ENCODE measurements at regions not wholly inside any gene's neighbourhood (a gene's known extent, or its start where the extent isn't known, plus 50 kb on each side); places are given as distances from the start of the nearest gene placed in this dataset.

GRCh38 chr13:73952648-73953047 is 181.6 kb downstream of the KLF12 start:
- Histone ChIP-seq H3K36me3 (ENCODE audit: control insufficient read depth, insufficient read depth, low read length) (no peaks in the 10 kb centered on the region), H2BK15ac (ENCODE audit: low read depth, low read length) (no peak overlapping the region), H3K9me3 (ENCODE audit: control insufficient read depth, insufficient read depth, low read length) (no peaks in the 10 kb centered on the region), H3K9me1 (ENCODE audit: insufficient read depth, low read length) (no peaks in the 10 kb centered on the region), H4K5ac (ENCODE audit: low read depth, low read length) (no peak overlapping the region), H3K23ac (ENCODE audit: low read depth, low read length) (no peak overlapping the region), H3K27ac (ENCODE audit: insufficient read depth, low read length) (no peak overlapping the region), H2AFZ (replicated peaks; ENCODE audit: low read length, poor library complexity) (no peak overlapping the region), H2BK120ac (ENCODE audit: low read depth, low read length) (no peak overlapping the region), H4K91ac (ENCODE audit: insufficient read depth, low read depth, low read length) (no peak overlapping the region), H4K20me1 (ENCODE audit: insufficient read depth, low read length) (peaks cover 7% of the 10 kb centered on the region; the same call in 1 of the 2 replicates), H3K18ac (ENCODE audit: low read depth, low read length) (no peak overlapping the region), H3K27me3 (ENCODE audit: control insufficient read depth, insufficient read depth, low read length) (no peaks in the 10 kb centered on the region), H3K9ac (ENCODE audit: low read depth, low read length) (no peak overlapping the region), H4K8ac (ENCODE audit: low read depth in 2 of 2, low read length in 2 of 2) (no peak overlapping the region), H2AK5ac (ENCODE audit: low read depth, low read length) (no peak overlapping the region), H3K56ac (ENCODE audit: extremely low read depth, insufficient read depth, low read length) (no peak overlapping the region), H3K4me2 (ENCODE audit: low read depth, low read length) (no peak overlapping the region), H3K14ac (replicated peaks; ENCODE audit: low read depth, low read length) (no peak overlapping the region), H3K4ac (ENCODE audit: low read depth, low read length) (no peak overlapping the region), H3K79me1 (ENCODE audit: low read depth in 1 of 2, low read length in 2 of 2) (peaks cover 18 to 56% of the 10 kb centered on the region in 2 experiments; a peak in 3 of 4 replicates), H3K4me3 (ENCODE audit: insufficient read depth, low read depth, low read length) (no peak overlapping the region), H2BK20ac (ENCODE audit: low read depth, low read length) (no peak overlapping the region), H2BK5ac (ENCODE audit: low read depth, low read length, poor library complexity, severe bottlenecking) (no peak overlapping the region), H3K4me1 (ENCODE audit: control insufficient read depth, insufficient read depth, low read length) (peaks cover 2% of the 10 kb centered on the region; the same call in 1 of the 2 replicates), H2AK9ac (replicated peaks; ENCODE audit: low read depth, low read length, poor library complexity) (no peak overlapping the region)
- no TSS peak for BruUV-seq (replicated peaks)
- DNase-seq: peak; percentile 86
- ChIA-PET POLR2A (ENCODE audit: unreplicated experiment) (no interaction called here), CTCF (no interaction called here)
- WGBS, 2 experiments (ENCODE audit: extremely low coverage in 2 of 2, insufficient read length in 1 of 2): no CpG with 5 or more reads among the region's 4 CpGs
- peak; percentile 70 for ATAC-seq (ENCODE audit: low read depth)
- in situ Hi-C loops (cut with MboI; ENCODE audit: low sequenced_read_pairs) (no loop called here), dilution Hi-C loops (cut with HindIII; ENCODE audit: low sequenced_read_pairs, unreplicated experiment) (no loop called here), intact Hi-C loops (cut with micrococcal nuclease) (no loop called here)
- TF ChIP-seq CEBPB (IDR thresholded peaks at IDR 0.05; ENCODE audit: low read depth, low read length) (0 out of 2 replicates have a peak, but pooled peaks have one; percentile 14), ELK1 (IDR thresholded peaks at IDR 0.05; ENCODE audit: borderline replicate concordance, low read depth, low read length) (no peak), RFX5 (IDR thresholded peaks at IDR 0.05; ENCODE audit: low read depth, low read length) (no peak), RCOR1 (IDR thresholded peaks at IDR 0.05; ENCODE audit: insufficient replicate concordance, low read length) (peak; percentile 33)
